A549 (cell line): ENCODE measurements at regions not wholly inside any gene's neighbourhood (a gene's known extent, or its start where the extent isn't known, plus 50 kb on each side); places are given as distances from the start of the nearest gene placed in this dataset.

ENCODE experiments used
- CHD4 ChIP-seq: fragments of 200-600 bp; sonication (generic); IDR thresholded peaks from 2 replicates; pipeline ENCODE4 v1.6.1; 2016; ENCODE audit warnings: antibody characterized with exemption, mild to moderate bottlenecking, borderline replicate concordance
- CTCF ChIP-seq: fragments of >200 bp; sonication (Bioruptor Twin); formaldehyde crosslinking; IDR thresholded peaks from 3 replicates; pipeline ENCODE4 v1.5.1; 2016
- EP300 ChIP-seq, 2 experiments: fragments of >200 bp; sonication (Bioruptor Twin); formaldehyde crosslinking; IDR thresholded peaks; 2 replicates in 1 of 2; 3 replicates in 1 of 2; pipeline ENCODE4 v1.6.1; 2016 to 2017
- JUN ChIP-seq, 2 experiments: fragments of >200 bp; sonication (Bioruptor Twin); formaldehyde crosslinking; IDR thresholded peaks; 2 replicates in 1 of 2; 3 replicates in 1 of 2; pipeline ENCODE4 v1.6.1; 2016 to 2017
- POLR2A ChIP-seq: IDR thresholded peaks from 2 replicates; pipeline ENCODE4 v1.6.1; 2012; ENCODE audit warnings: mild to moderate bottlenecking, low read length

- TF ChIP-seq POLR2A (no peak), CTCF (no peak), CHD4 (no peak), EP300 (IDR thresholded peaks at IDR 0.05) (no peak), JUN (IDR thresholded peaks at IDR 0.05) (no peak)
Observed at GRCh38 chr2:181314551-181314950, 142.6 kb upstream of the ITGA4 start.
